ENCODE measurements at regions not wholly inside any gene's neighbourhood (a gene's known extent, or its start where the extent isn't known, plus 50 kb on each side); places are given as distances from the start of the nearest gene placed in this dataset.
"Not testable (repeated sequence)": the region's sequence is repeated elsewhere in the genome, so short reads cannot be mapped to it uniquely, and the experiment has no call there.

- DNase-seq (no peak), ATAC-seq (no peak)
- TF ChIP-seq CTCF (IDR thresholded peaks at IDR 0.05): no peak
- no peaks in the 10 kb centered on the region for H3K27me3 ChIP-seq
- H3K27ac ChIP-seq: no peak overlapping the region
- H3K4me3 ChIP-seq: no peak overlapping the region
- intact Hi-C loops (cut with DNase I): no loop called here
- H3K4me1 ChIP-seq: peaks cover 11% of the 10 kb centered on the region
- H3K9me3 ChIP-seq: no peaks in the 10 kb centered on the region
- H3K36me3 ChIP-seq: no peaks in the 10 kb centered on the region
Observed at GRCh38 chr3:152211655-152212054, 57.1 kb upstream of the MBNL1 start.

- Histone ChIP-seq H3K27ac (no peak overlapping the region), H3K4me3 (no peak overlapping the region), H3K36me3 (no peaks in the 10 kb centered on the region), H3K27me3 (no peaks in the 10 kb centered on the region), H3K9me3 (no peaks in the 10 kb centered on the region), H3K4me1 (peaks cover 11% of the 10 kb centered on the region)
- intact Hi-C loops (cut with DNase I): no loop called here
- no peak for DNase-seq
- ATAC-seq: peak; percentile 45
- no peak for TF ChIP-seq CTCF (IDR thresholded peaks at IDR 0.05)
Observed at GRCh38 chr3:152213203-152213602, 55.5 kb upstream of the MBNL1 start.

DNA sequence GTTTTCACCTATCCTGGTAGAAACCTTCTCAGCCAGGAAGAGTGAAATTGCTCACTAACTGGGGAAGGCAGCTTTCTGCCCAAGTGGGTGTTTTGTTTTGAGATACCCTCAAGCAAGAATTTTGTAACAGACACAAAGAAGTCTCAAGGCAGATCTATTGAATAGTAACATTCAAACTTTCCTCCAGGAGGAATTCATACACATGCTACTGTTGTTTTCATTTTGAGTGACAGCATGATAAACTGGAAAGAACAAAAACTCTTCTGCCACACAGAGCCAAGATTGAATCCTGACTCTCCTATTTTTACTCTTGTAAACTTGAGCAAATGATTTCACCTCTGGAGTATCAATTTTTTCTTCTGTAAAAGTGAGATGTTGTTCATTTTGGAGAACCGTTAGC is 54.8 kb upstream of the MBNL1 start:
- DNase-seq (no peak), ATAC-seq (no peak)
- intact Hi-C loops (cut with DNase I): no loop called here
- Histone ChIP-seq H3K27ac (no peak overlapping the region), H3K27me3 (no peaks in the 10 kb centered on the region), H3K4me1 (peaks cover 15% of the 10 kb centered on the region), H3K36me3 (no peaks in the 10 kb centered on the region), H3K4me3 (no peak overlapping the region), H3K9me3 (no peaks in the 10 kb centered on the region)
- TF ChIP-seq CTCF (IDR thresholded peaks at IDR 0.05): no peak

DNA sequence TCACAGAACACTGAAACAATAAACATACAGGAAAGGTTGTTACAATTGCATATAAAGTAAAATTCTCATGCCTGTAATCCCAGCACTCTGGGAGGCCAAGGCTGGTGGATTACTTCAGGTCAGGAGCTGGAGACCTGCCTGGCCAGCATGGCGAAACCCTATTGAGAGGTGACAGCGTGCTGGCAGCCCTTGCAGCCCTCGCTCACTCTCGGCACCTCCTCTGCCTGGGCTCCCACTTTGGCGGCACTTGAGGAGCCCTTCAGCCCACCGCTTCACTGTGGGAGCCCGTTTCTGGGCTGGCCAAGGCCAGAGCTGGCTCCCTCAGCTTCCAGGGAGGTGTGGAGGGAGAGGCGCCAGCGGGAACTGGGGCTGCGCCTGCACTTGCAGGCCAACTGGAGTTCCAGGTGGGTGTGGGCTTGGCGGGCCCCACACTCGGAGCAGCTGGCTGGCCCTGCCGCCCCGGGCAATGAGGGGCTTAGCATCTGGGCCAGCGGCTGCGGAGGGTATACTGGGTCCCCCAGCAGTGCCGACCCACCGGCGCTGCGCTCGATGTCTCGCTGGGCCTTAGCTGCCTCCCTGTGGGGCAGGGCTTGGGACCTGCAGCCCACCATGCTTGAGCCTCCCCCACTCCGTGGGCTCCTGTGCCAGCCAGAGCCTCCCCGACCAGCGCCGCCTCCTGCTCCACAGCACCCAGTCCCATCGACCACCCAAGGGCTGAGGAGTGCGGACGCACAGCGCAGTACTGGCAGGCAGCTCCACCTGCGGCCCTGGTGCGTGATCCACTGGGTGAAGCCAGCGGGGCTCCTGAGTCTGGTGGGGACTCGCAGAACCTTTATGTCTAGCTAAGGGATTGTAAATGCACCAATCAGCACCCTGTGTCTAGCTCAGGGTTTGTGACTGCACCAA is 51.5 kb upstream of the MBNL1 start:
- H3K9me3 ChIP-seq; intact Hi-C loops (cut with DNase I); ATAC-seq; H3K36me3 ChIP-seq; DNase-seq; H3K4me3 ChIP-seq; H3K27ac ChIP-seq; H3K27me3 ChIP-seq: not testable (repeated sequence)
- H3K4me1 ChIP-seq: peaks cover 34% of the 10 kb centered on the region

GRCh38 chr3:152218602-152219001 is 50.1 kb upstream of the MBNL1 start:
- H3K4me3 ChIP-seq: no peak overlapping the region
- DNase-seq (no peak), ATAC-seq (no peak)
- H3K27me3 ChIP-seq: no peaks in the 10 kb centered on the region
- peaks cover 34% of the 10 kb centered on the region for H3K4me1 ChIP-seq
- no peak for TF ChIP-seq CTCF (IDR thresholded peaks at IDR 0.05)
- H3K9me3 ChIP-seq: no peaks in the 10 kb centered on the region
- intact Hi-C loops (cut with DNase I): no loop called here
- no peaks in the 10 kb centered on the region for H3K36me3 ChIP-seq
- H3K27ac ChIP-seq: no peak overlapping the region

All from upper lobe of right lung (tissue), 1 donor.